HG03378 (cell line): ENCODE measurements at regions not wholly inside any gene's neighbourhood (a gene's known extent, or its start where the extent isn't known, plus 50 kb on each side); places are given as distances from the start of the nearest gene placed in this dataset.

ENCODE experiments used
- ATAC-seq: cut with Tn5 transposase; IDR thresholded peaks from one replicate; pipeline ENCODE4 v1.9.1; 2021; ENCODE audit warnings: mild to moderate bottlenecking, moderate library complexity; ENCODE audit not compliant: unreplicated experiment

GRCh38 chr10:117710181-117710798 lies 167.7 kb downstream of the EMX2 start:
- ATAC-seq, result no peak

GRCh38 chr10:117716889-117717288 lies 174.3 kb downstream of the EMX2 start:
- no peak for ATAC-seq

- no peak for ATAC-seq
These were observed 176.7 kb downstream of the EMX2 start for GRCh38 chr10:117718986-117719920.

GRCh38 chr10:117720931-117721835 lies 178.6 kb downstream of the EMX2 start:
- no peak for ATAC-seq

- no peak for ATAC-seq
These were observed 179.3 kb downstream of the EMX2 start for GRCh38 chr10:117721873-117722272.

GRCh38 chr10:117723343-117723742 lies 180.8 kb downstream of the EMX2 start:
- no peak for ATAC-seq

GRCh38 chr10:117725993-117726392 lies 183.4 kb downstream of the EMX2 start:
- ATAC-seq, result no peak

GRCh38 chr10:117726596-117727295 lies 184.2 kb downstream of the EMX2 start:
- no peak for ATAC-seq

- no peak for ATAC-seq
These were observed 184.9 kb downstream of the EMX2 start for GRCh38 chr10:117727421-117727820.

- ATAC-seq, result no peak
These were observed 185.5 kb downstream of the EMX2 start for GRCh38 chr10:117728087-117728486.

- no peak for ATAC-seq
These were observed 186.6 kb downstream of the EMX2 start for GRCh38 chr10:117729156-117729555.

GRCh38 chr10:117731121-117731791 lies 188.7 kb downstream of the EMX2 start:
- ATAC-seq, result no peak

- no peak for ATAC-seq
These were observed 192.3 kb downstream of the EMX2 start for GRCh38 chr10:117734731-117735405.

- ATAC-seq, result no peak
These were observed 194.1 kb downstream of the EMX2 start for GRCh38 chr10:117736655-117737054.

- ATAC-seq, result no peak
These were observed 197.5 kb downstream of the EMX2 start for GRCh38 chr10:117740088-117740487.

- ATAC-seq, result no peak
These were observed 198.2 kb downstream of the EMX2 start for GRCh38 chr10:117740691-117741222.

GRCh38 chr10:117741524-117741923 lies 199.0 kb downstream of the EMX2 start:
- no peak for ATAC-seq

- no peak for ATAC-seq
These were observed 201.0 kb downstream of the EMX2 start for GRCh38 chr10:117743509-117743908.

GRCh38 chr10:117745301-117745700 lies 202.8 kb downstream of the EMX2 start:
- no peak for ATAC-seq
